Keratinocyte (primary cell): ENCODE measurements at regions not wholly inside any gene's neighbourhood (a gene's known extent, or its start where the extent isn't known, plus 50 kb on each side); places are given as distances from the start of the nearest gene placed in this dataset.

ENCODE experiments used
- DNase-seq: peaks from one replicate; pipeline ENCODE4 v3.0.0-alpha.2; 2011; ENCODE audit warnings: low read depth, missing footprints, low spot score
- FAIRE-seq: peaks from 2 replicates; lab custom pipeline; 2011; peaks lifted over from hg19 to GRCh38; lab: Jason Lieb, UNC
- H2AFZ ChIP-seq: 2 replicates; pipeline ENCODE4 v1.6.0; 2012; ENCODE audit warnings: low read length, control low read depth, inconsistent platforms; ENCODE audit not compliant: control insufficient read depth
- H3K27ac ChIP-seq: 2 replicates; pipeline ENCODE4 v1.5.1; 2011; ENCODE audit warnings: low read length; ENCODE audit not compliant: control insufficient read depth, insufficient read depth
- H3K27me3 ChIP-seq: 3 replicates; pipeline ENCODE4 v1.6.0; 2011; ENCODE audit warnings: low read length; ENCODE audit not compliant: control insufficient read depth, insufficient read depth; ENCODE audit errors: extremely low read depth
- H3K36me3 ChIP-seq, 2 experiments: 2 replicates in 1 of 2; 3 replicates in 1 of 2; pipeline ENCODE4 v1.5.1; 2011; ENCODE audit warnings: low read length in 2 of 2, mild to moderate bottlenecking in 1 of 2; ENCODE audit not compliant: control insufficient read depth in 2 of 2, insufficient read depth in 2 of 2; ENCODE audit errors: extremely low read depth in 1 of 2
- H3K4me1 ChIP-seq: 3 replicates; pipeline ENCODE4 v1.5.1; 2011; ENCODE audit warnings: low read length; ENCODE audit not compliant: control insufficient read depth, insufficient read depth; ENCODE audit errors: extremely low read depth
- H3K4me2 ChIP-seq: 3 replicates; pipeline ENCODE4 v1.6.0; 2011; ENCODE audit warnings: low read depth, low read length; ENCODE audit not compliant: control insufficient read depth, insufficient read depth; ENCODE audit errors: extremely low read depth
- H3K4me3 ChIP-seq, 3 experiments: fragments of 200-600 bp in 1 of 3; sonication (generic) in 1 of 3; 2 replicates in 2 of 3; 3 replicates in 1 of 3; pipeline ENCODE4 v1.5.1; 2011 to 2016; ENCODE audit warnings: low read length in 3 of 3, mild to moderate bottlenecking in 3 of 3, control low read depth in 2 of 3, inconsistent platforms in 1 of 3, low read depth in 1 of 3, mixed read lengths in 1 of 3, mixed run types in 1 of 3, moderate library complexity in 1 of 3; ENCODE audit not compliant: control insufficient read depth in 2 of 3, insufficient read depth in 2 of 3; ENCODE audit errors: extremely low read depth in 1 of 3
- H3K79me2 ChIP-seq: 2 replicates; pipeline ENCODE4 v1.6.0; 2012; ENCODE audit warnings: low read length; ENCODE audit not compliant: control insufficient read depth, insufficient read depth
- H3K9ac ChIP-seq: 3 replicates; pipeline ENCODE4 v1.6.0; 2011; ENCODE audit warnings: low read length; ENCODE audit not compliant: control insufficient read depth, insufficient read depth; ENCODE audit errors: extremely low read depth
- H3K9me1 ChIP-seq: 3 replicates; pipeline ENCODE4 v1.6.0; 2011; ENCODE audit warnings: low read length; ENCODE audit not compliant: control insufficient read depth, insufficient read depth; ENCODE audit errors: extremely low read depth
- H3K9me3 ChIP-seq: 2 replicates; pipeline ENCODE4 v1.5.1; 2012; ENCODE audit warnings: low read depth, low read length; ENCODE audit not compliant: control insufficient read depth
- H4K20me1 ChIP-seq: 3 replicates; pipeline ENCODE4 v1.6.0; 2011; ENCODE audit warnings: low read length; ENCODE audit not compliant: control insufficient read depth, insufficient read depth; ENCODE audit errors: extremely low read depth
- CTCF ChIP-seq, 3 experiments: IDR thresholded peaks in 1 of 3; conservative IDR thresholded peaks in 1 of 3; optimal IDR thresholded peaks in 1 of 3; 2 replicates in 2 of 3; 3 replicates in 1 of 3; pipeline versions ENCODE3 to v1.5.1; 2011; ENCODE audit warnings: low read length in 3 of 3, mild to moderate bottlenecking in 3 of 3, moderate library complexity in 2 of 3, control low read depth in 1 of 3, inconsistent platforms in 1 of 3; ENCODE audit not compliant: insufficient read depth in 2 of 3; ENCODE audit errors: extremely low read depth in 1 of 3
- EZH2 ChIP-seq: IDR thresholded peaks from one replicate; pipeline ENCODE4 v1.6.1; 2012; ENCODE audit warnings: inconsistent platforms, mild to moderate bottlenecking, low read length, moderate library complexity
- dilution Hi-C: fragments of 300-500 bp; cut with MboI; formaldehyde crosslinking; loops from one replicate; pipeline ENCODE4 v1.7.0; 2020; ENCODE audit warnings: low sequenced_read_pairs; ENCODE audit not compliant: extremely low pct_ligation_motif_present

DNA sequence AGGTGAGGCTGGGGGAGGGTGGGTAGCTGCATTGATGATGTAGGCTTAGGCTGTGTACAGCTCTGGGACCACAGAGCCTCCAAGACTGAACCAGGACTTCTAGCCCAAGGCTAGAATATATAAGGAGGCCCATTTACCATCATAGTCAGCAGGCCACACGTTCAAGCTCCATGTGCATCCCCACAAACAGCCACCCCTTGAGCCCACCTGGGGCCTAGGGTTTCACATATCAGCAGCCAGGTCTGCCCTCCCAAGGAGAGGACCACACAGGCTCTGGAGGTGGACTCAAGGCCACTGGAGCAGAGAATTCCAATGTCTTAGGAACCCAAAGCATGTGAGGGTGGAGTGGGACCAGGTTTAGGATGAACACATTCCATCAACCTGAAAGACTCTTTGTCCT, 230.5 kb downstream of the TTC32 start:
- no peaks in the 10 kb centered on the region for H3K36me3 ChIP-seq
- TF ChIP-seq EZH2 (no peak), CTCF (optimal IDR thresholded peaks at IDR 0.05 in 1 of 3, IDR thresholded peaks at IDR 0.05 in 1 of 3, conservative IDR thresholded peaks at IDR 0.05 in 1 of 3; ENCODE audit: extremely low read depth in 1 of 3, insufficient read depth in 2 of 3, low read length in 3 of 3) (no peak)
- no peaks in the 10 kb centered on the region for H4K20me1 ChIP-seq
- no peaks in the 10 kb centered on the region for H3K79me2 ChIP-seq
- no peak overlapping the region for H3K4me2 ChIP-seq
- dilution Hi-C loops = no loop called here
- H2AFZ ChIP-seq = no peak overlapping the region
- no peaks in the 10 kb centered on the region for H3K4me1 ChIP-seq
- H3K4me3 ChIP-seq = no peak overlapping the region
- no peak for FAIRE-seq
- no peaks in the 10 kb centered on the region for H3K9me1 ChIP-seq
- H3K9me3 ChIP-seq = no peaks in the 10 kb centered on the region
- no peak overlapping the region for H3K9ac ChIP-seq
- no peak for DNase-seq
- peaks cover 10% of the 10 kb centered on the region for H3K27me3 ChIP-seq
- no peak overlapping the region for H3K27ac ChIP-seq

DNA sequence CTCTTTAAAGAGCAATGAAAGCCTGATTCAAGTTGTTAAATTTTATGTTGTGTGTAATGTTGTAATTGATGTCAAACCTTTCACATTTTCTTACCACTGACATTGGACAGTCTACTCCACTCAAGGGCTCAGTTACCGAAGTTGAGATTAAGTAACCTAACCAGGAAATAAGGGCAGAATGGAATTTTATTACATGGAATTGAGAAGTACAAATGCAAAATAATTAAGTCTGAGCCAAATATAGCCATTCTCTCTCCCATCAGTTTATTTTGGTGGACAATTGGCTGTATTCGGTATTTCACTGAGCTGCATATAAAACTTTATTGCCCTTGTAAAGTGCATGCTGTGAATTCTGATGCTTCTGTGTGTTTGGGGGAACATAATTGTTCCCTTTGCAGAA, 231.5 kb downstream of the TTC32 start:
- H3K9me3 ChIP-seq = no peaks in the 10 kb centered on the region
- H3K27ac ChIP-seq = no peak overlapping the region
- no peaks in the 10 kb centered on the region for H3K4me1 ChIP-seq
- no peak for DNase-seq
- H3K4me3 ChIP-seq = no peak overlapping the region
- no peak overlapping the region for H2AFZ ChIP-seq
- peaks cover 3% of the 10 kb centered on the region for H3K27me3 ChIP-seq
- dilution Hi-C loops = no loop called here
- TF ChIP-seq EZH2 (no peak), CTCF (optimal IDR thresholded peaks at IDR 0.05 in 1 of 3, IDR thresholded peaks at IDR 0.05 in 1 of 3, conservative IDR thresholded peaks at IDR 0.05 in 1 of 3; ENCODE audit: extremely low read depth in 1 of 3, insufficient read depth in 2 of 3, low read length in 3 of 3) (no peak)
- no peak for FAIRE-seq
- H3K9ac ChIP-seq = no peak overlapping the region
- no peaks in the 10 kb centered on the region for H3K79me2 ChIP-seq
- H3K36me3 ChIP-seq = no peaks in the 10 kb centered on the region
- H3K9me1 ChIP-seq = no peaks in the 10 kb centered on the region
- no peaks in the 10 kb centered on the region for H4K20me1 ChIP-seq
- H3K4me2 ChIP-seq = no peak overlapping the region
